ENCODE measurements at regions not wholly inside any gene's neighbourhood (a gene's known extent, or its start where the extent isn't known, plus 50 kb on each side); places are given as distances from the start of the nearest gene placed in this dataset.
A peak's percentile ranks its signal among the peaks of the same experiment; 100 is the strongest.

GRCh38 chr9:38227061-38227540, 158.1 kb upstream of the SHB start:
- peak; percentile 84 for DNase-seq (ENCODE audit: low read depth)

GRCh38 chr9:38226491-38226951, 157.5 kb upstream of the SHB start:
- peak; percentile 32 for DNase-seq (ENCODE audit: low read depth)

- DNase-seq (ENCODE audit: low read depth), result no peak
These were observed 155.9 kb upstream of the SHB start for GRCh38 chr9:38224941-38225340.

- no peak for DNase-seq (ENCODE audit: low read depth)
These were observed 147.5 kb upstream of the SHB start for GRCh38 chr9:38216572-38216971.

- no peak for DNase-seq (ENCODE audit: low read depth)
These were observed 146.4 kb upstream of the SHB start for GRCh38 chr9:38215465-38215864.

GRCh38 chr9:38214432-38214831, 145.4 kb upstream of the SHB start:
- DNase-seq (ENCODE audit: low read depth), result no peak

- no peak for DNase-seq (ENCODE audit: low read depth)
These were observed 144.7 kb upstream of the SHB start for GRCh38 chr9:38213631-38214299.

GRCh38 chr9:38212016-38212415, 143.0 kb upstream of the SHB start:
- no peak for DNase-seq (ENCODE audit: low read depth)

- DNase-seq (ENCODE audit: low read depth), result no peak
These were observed 142.0 kb upstream of the SHB start for GRCh38 chr9:38211002-38211401.

- DNase-seq (ENCODE audit: low read depth), result peak; percentile 7
These were observed 139.3 kb upstream of the SHB start for GRCh38 chr9:38208206-38208901.

GRCh38 chr9:38207247-38207778, 138.3 kb upstream of the SHB start:
- DNase-seq (ENCODE audit: low read depth), result no peak

GRCh38 chr9:38205279-38205678, 136.3 kb upstream of the SHB start:
- DNase-seq (ENCODE audit: low read depth), result peak; percentile 38

- DNase-seq (ENCODE audit: low read depth), result no peak
These were observed 133.4 kb upstream of the SHB start for GRCh38 chr9:38202336-38202938.

GRCh38 chr9:38201844-38202243, 132.8 kb upstream of the SHB start:
- no peak for DNase-seq (ENCODE audit: low read depth)

- no peak for DNase-seq (ENCODE audit: low read depth)
These were observed 131.4 kb upstream of the SHB start for GRCh38 chr9:38200431-38200830.

- no peak for DNase-seq (ENCODE audit: low read depth)
These were observed 129.1 kb upstream of the SHB start for GRCh38 chr9:38198140-38198539.

- DNase-seq (ENCODE audit: low read depth), result no peak
These were observed 127.7 kb upstream of the SHB start for GRCh38 chr9:38196714-38197113.

- DNase-seq (ENCODE audit: low read depth), result no peak
These were observed 126.7 kb upstream of the SHB start for GRCh38 chr9:38195737-38196161.

GRCh38 chr9:38194870-38195269, 125.8 kb upstream of the SHB start:
- DNase-seq (ENCODE audit: low read depth), result no peak

GRCh38 chr9:38192731-38193265, 123.8 kb upstream of the SHB start:
- DNase-seq (ENCODE audit: low read depth), result no peak

- no peak for DNase-seq (ENCODE audit: low read depth)
These were observed 117.5 kb upstream of the SHB start for GRCh38 chr9:38186404-38187115.
